IPS-18a (cell line): ENCODE measurements at regions not wholly inside any gene's neighbourhood (a gene's known extent, or its start where the extent isn't known, plus 50 kb on each side); places are given as distances from the start of the nearest gene placed in this dataset.
"Not testable (repeated sequence)": the region's sequence is repeated elsewhere in the genome, so short reads cannot be mapped to it uniquely, and the experiment has no call there.

Experiments
- H3K27ac ChIP-seq: one replicate; pipeline ENCODE4 v1.5.1; 2013; ENCODE audit warnings: low read length
- H3K27me3 ChIP-seq: one replicate; pipeline ENCODE4 v1.6.1; 2013; ENCODE audit warnings: mild to moderate bottlenecking, low read length; ENCODE audit not compliant: control insufficient read depth, insufficient read depth
- H3K36me3 ChIP-seq: one replicate; pipeline ENCODE4 v1.6.1; 2013; ENCODE audit warnings: low read depth, low read length; ENCODE audit not compliant: control insufficient read depth
- H3K4me1 ChIP-seq: one replicate; pipeline ENCODE4 v1.6.1; 2013; ENCODE audit warnings: low read depth, low read length; ENCODE audit not compliant: control insufficient read depth
- H3K4me3 ChIP-seq: one replicate; pipeline ENCODE4 v1.5.1; 2013; ENCODE audit warnings: low read length
- H3K9ac ChIP-seq: one replicate; pipeline ENCODE4 v1.6.1; 2013; ENCODE audit warnings: mild to moderate bottlenecking, low read length, moderate library complexity
- H3K9me3 ChIP-seq: one replicate; pipeline ENCODE4 v1.6.1; 2013; ENCODE audit warnings: low read depth, low read length; ENCODE audit not compliant: control insufficient read depth

DNA sequence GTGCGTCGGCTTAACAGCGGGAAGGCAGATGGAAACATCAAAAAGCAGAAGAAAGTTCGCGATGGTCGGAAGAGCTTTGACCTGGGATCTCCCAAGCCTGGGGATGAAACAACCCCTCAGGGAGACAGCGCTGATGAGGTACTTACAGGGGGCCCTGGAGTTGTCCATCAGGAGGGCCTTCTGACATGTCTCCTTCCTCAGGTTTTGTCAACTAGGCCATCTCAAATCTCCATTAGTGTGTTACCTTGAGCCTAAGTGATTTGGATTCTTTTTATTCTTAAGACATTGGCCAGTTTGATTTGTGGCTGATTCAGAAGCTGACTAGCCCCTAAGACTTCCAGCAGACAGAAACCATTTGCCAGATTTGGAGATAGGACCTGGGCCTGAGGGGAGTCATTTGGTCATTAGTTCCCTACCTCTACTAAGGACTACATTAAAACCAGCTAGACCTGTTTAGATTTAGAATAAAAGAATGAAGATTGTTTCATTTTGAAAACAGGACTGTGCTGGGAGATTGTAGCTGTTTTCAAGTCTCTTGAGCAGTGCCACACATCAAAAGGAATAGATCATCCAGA lies 97.6 kb upstream of the UMPS start:
- H3K27ac ChIP-seq, result no peak overlapping the region
- H3K9ac ChIP-seq, result no peak overlapping the region
- H3K4me1 ChIP-seq, result peaks cover 22% of the 10 kb centered on the region
- H3K9me3 ChIP-seq, result no peaks in the 10 kb centered on the region
- no peak overlapping the region for H3K4me3 ChIP-seq
- H3K36me3 ChIP-seq, result no peaks in the 10 kb centered on the region
- H3K27me3 ChIP-seq, result no peaks in the 10 kb centered on the region

DNA sequence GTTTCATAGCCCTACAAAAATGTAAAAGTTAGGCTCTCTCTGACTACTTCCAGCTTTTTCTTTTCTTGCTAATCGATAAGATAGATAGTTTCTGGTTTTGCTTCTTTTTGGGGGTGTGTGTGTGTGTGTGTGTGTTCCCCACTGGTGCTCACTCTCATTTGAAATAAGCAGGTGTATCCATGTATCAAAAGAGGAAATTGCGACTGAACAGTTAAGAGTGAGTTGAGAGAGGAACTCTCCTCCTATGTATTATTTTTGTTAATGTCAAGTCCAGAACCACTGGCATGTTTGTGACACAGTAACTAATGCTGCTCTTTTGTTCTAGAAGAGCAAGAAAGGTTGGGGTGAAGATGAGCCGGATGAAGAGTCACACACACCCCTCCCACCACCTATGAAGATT lies 96.7 kb upstream of the UMPS start:
- Histone ChIP-seq H3K9ac (no peak overlapping the region), H3K4me1 (peaks cover 27% of the 10 kb centered on the region), H3K36me3 (no peaks in the 10 kb centered on the region), H3K9me3 (no peaks in the 10 kb centered on the region), H3K27ac (no peak overlapping the region), H3K27me3 (no peaks in the 10 kb centered on the region), H3K4me3 (no peak overlapping the region)

DNA sequence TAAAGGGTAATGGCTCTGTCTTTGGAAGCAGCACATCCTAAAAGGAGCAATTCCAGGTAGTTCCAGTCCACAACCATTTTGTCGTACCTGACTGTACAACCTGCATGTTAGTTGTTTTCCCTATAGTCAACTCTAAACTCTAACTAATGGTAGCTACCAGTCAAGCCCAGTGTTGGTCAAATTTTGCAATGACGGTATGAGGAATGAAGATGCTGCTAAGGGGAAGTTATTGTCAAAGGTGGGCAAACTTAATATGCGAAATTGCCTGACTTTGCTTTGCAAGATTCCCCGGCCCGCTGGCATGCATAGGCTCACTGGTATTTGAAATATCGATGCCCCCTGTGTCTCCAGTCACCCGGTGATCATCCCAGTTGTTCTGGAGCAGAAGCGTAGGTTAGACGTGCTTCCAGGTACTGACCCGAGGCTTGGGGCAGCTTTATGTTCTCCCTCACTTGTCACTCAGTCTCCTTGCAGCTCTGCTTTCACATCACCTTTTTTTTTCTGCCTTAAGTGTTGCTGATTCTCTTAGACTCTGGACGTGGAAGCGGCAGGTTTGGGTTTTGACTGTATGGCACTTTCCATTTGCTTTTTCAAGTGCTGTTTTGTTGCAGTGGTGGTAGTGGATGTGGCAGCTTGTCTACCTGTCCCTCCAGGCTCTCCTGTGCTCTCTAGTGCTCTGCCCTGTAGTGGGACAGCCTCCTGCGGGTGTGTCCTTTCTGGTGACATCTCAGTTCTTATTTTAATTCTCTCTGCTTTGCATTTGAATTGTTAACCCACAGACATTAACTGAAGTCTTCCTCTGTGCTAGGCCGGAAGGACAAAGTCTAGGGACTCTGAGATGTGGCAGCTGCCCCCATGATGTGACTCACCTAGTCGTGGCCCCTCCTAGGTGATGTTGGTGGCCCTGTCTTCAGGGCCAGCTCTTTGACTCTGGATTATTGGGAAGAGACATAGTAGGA lies 95.8 kb upstream of the UMPS start:
- H3K9ac ChIP-seq, result no peak overlapping the region
- H3K27ac ChIP-seq, result no peak overlapping the region
- H3K4me1 ChIP-seq, result peaks cover 34% of the 10 kb centered on the region
- no peaks in the 10 kb centered on the region for H3K36me3 ChIP-seq
- H3K27me3 ChIP-seq, result no peaks in the 10 kb centered on the region
- no peaks in the 10 kb centered on the region for H3K9me3 ChIP-seq
- H3K4me3 ChIP-seq, result no peak overlapping the region

DNA sequence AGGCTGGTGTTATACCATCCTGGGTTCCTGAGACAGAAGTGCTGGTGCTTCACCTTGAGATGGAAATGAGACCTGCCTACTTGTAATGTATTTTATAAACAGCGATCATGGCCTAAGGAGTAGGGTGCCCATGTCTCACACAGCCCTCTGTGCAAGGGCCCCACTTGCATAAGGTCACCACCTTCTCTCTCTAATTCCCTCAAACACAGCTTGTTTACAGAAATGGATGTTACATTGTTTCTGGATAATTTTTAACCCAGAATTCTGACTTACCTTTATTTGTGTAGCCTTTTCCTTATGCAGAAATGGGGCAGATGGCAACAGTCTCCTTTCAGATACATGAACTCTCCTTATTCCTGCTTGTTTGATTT lies 95.1 kb upstream of the UMPS start:
- H3K4me1 ChIP-seq, result peaks cover 34% of the 10 kb centered on the region
- H3K9ac ChIP-seq, result no peak overlapping the region
- H3K36me3 ChIP-seq, result no peaks in the 10 kb centered on the region
- no peaks in the 10 kb centered on the region for H3K9me3 ChIP-seq
- no peaks in the 10 kb centered on the region for H3K27me3 ChIP-seq
- no peak overlapping the region for H3K27ac ChIP-seq
- no peak overlapping the region for H3K4me3 ChIP-seq

DNA sequence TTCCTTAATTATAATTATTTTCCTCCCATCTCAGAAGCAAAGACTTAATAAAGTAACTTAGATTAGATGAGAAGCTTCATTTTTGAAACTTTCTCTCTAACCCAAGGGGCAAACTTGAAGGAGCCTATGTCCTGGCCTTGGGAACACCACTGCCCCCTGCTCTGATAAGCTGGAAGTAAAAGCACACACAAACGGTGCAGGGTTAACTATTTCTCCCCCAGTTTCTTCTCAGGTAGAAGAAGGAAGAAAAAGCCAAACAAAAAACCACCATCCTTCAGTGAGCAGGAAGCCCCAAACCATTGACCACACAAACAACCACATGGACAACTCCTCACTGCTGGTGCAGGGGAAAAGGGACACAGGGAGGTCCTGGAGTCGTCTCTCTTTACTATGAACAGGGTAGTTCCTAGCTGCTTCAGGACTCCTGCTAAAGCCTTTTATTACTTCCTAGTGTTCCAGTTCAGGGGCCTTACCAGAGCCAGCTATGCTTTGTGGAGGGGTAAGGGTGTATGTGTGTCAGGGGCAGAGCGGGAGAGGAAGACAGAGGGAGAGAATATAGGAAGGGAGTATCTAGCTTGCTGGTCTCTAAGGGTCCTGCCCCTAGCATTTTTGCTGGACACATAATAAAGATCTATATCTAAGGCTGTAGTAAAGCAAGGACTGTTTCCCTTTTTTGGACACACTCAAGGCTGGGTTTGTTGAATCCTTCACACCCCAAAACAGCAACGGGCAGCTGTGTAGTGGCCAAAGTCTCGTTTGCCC lies 94.0 kb upstream of the UMPS start:
- no peaks in the 10 kb centered on the region for H3K9me3 ChIP-seq
- H3K27me3 ChIP-seq, result no peaks in the 10 kb centered on the region
- no peak overlapping the region for H3K9ac ChIP-seq
- H3K4me3 ChIP-seq, result no peak overlapping the region
- peaks cover 34% of the 10 kb centered on the region for H3K4me1 ChIP-seq
- no peak overlapping the region for H3K27ac ChIP-seq
- no peaks in the 10 kb centered on the region for H3K36me3 ChIP-seq

DNA sequence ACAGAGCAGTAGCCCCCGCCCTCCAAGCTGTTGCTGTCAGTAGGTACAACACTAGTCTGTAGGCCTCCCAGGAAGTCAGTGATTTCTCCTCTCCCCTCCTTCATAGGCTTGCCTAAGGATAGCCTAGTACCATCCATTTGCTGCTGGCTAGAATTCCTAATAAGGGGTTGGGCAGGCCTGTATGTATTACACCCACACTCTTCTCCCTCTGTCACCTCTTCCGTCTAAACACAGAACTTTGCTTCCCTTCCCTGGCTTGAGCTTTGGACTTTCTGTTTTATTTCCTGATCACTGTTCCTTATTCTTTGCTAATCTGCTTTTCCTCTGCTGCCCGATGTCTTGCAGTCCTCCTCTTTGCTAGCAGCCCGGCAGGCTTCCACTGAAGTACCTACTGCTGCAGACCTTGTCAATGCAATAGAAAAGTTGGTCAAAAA lies 93.4 kb upstream of the UMPS start:
- Histone ChIP-seq H3K27ac (no peak overlapping the region), H3K4me1 (peaks cover 34% of the 10 kb centered on the region), H3K27me3 (no peaks in the 10 kb centered on the region), H3K4me3 (no peak overlapping the region), H3K36me3 (no peaks in the 10 kb centered on the region), H3K9me3 (no peaks in the 10 kb centered on the region), H3K9ac (no peak overlapping the region)

DNA sequence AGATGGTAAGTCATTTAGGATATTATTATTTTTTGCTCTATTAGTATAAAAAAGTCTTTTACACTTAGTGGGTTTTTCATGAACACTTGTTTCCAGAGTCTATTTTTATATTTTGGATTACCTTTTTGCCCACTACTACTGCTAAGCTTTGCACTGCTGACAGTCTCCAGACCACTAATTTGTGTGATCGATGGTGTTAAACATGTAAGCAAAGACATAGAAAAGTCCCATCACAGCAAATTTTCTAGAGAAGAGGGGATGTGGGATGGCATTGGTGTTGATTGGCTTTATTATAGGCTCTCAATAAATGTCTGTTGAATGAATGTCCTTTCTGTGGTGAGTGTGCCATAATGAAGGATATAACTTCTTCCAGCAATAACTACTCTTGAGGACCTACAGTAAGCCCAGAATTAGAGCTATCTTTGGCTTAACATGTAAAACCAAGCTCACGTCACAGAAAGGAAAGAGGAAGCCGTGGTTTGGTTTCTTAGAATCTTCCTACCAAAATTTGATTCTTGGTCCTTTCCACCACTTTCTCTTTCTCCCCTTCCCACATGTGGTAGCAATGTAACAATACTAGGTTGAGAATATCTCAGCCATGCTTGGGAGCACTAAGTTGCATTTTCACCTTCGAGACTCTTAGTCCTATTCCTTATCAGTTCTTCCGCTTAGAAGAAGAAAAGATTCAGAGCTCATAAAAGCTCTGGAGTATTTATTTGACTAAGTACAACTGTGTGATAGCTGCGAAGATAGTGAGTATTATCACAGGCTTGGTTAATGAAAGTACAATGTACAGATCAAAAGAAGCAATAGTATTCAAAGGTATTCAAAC lies 90.6 kb upstream of the UMPS start:
- H3K9ac ChIP-seq, result no peak overlapping the region
- H3K4me1 ChIP-seq, result peaks cover 30% of the 10 kb centered on the region
- no peaks in the 10 kb centered on the region for H3K27me3 ChIP-seq
- H3K4me3 ChIP-seq, result no peak overlapping the region
- no peaks in the 10 kb centered on the region for H3K9me3 ChIP-seq
- H3K27ac ChIP-seq, result no peak overlapping the region
- H3K36me3 ChIP-seq, result no peaks in the 10 kb centered on the region

DNA sequence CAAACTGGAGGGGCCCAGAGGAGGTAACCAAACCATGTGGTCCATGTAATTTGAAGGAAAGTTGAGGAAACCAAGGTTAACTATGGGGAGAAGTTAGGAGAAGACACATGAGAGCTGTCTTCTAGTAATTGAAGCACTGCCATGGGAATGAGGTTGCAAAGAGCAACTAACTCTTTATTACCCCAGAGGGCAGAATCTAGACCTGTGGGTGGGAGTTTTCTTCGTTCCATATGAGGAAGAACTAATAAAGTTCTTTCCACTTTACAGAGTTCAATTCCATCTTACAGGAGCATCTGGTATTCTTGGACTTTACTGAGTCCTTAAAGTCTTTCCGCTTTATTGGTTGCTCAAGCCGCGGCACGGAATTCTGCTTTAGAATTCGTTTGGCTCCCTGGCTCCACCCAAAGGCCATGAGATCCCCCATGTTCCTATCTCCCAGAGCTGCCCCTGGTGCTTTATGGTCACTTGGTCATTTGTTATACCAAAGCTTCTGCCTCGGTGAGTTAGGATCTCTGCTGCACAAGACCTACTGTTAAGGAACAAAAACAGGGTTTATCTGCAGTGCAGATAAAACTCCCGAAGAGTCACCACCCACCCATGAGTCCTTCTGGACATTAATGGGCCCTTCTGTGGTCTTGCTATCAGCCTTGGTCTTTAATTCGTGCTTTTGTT lies 89.5 kb upstream of the UMPS start:
- no peak overlapping the region for H3K27ac ChIP-seq
- no peaks in the 10 kb centered on the region for H3K27me3 ChIP-seq
- no peaks in the 10 kb centered on the region for H3K36me3 ChIP-seq
- H3K9ac ChIP-seq, result no peak overlapping the region
- no peaks in the 10 kb centered on the region for H3K9me3 ChIP-seq
- H3K4me3 ChIP-seq, result no peak overlapping the region
- peaks cover 18% of the 10 kb centered on the region for H3K4me1 ChIP-seq

DNA sequence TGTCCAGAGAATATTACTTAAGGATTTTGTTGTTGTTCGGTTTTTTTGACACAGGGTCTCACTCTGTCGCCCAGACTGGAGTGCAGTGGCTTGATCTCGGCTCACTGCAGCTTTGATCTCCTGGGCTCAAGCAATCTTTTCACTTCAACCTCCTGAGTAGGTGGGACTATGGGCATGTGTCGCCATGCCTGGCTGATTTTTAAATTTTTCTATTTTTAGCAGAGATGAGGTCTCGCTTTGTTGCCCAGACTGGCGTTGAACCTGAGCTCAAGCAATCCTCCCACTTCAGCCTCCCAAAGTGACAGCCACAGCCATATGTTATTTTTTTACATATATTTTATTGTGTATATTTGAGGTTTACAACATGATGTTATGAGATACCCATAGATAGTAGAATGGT lies 86.8 kb upstream of the UMPS start:
- Histone ChIP-seq H3K4me3 (no peak overlapping the region), H3K9me3 (no peaks in the 10 kb centered on the region), H3K27ac (no peak overlapping the region), H3K36me3 (no peaks in the 10 kb centered on the region), H3K4me1 (peaks cover 9% of the 10 kb centered on the region), H3K27me3 (no peaks in the 10 kb centered on the region), H3K9ac (no peak overlapping the region)

DNA sequence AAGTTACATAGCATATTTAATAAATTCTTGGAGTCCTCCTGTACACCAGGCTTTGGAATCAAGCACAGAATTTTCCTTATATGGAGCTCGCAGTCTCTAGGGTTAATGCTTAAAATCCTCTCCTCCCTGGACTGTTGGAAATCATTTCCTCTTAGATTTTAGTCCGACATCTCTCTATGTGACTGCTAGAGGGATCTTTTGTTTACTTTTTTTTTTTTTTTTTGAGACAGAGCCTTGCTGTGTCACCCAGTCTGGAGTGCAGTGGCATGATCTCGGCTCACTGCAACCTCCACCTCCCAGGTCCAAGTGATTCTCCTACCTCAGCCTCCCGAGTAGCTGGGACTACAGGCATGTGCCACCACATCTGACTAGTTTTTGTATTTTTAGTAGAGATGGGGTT lies 84.1 kb upstream of the UMPS start:
- not testable (repeated sequence) for H3K9ac ChIP-seq, H3K36me3 ChIP-seq, H3K9me3 ChIP-seq, H3K27ac ChIP-seq, H3K27me3 ChIP-seq, H3K4me3 ChIP-seq
- H3K4me1 ChIP-seq, result peaks cover 11% of the 10 kb centered on the region
